H9 (cell line): ENCODE measurements at regions not wholly inside any gene's neighbourhood (a gene's known extent, or its start where the extent isn't known, plus 50 kb on each side); places are given as distances from the start of the nearest gene placed in this dataset.

Experiments used
- DNase-seq: peaks from one replicate; pipeline ENCODE4 v3.0.0-alpha.2; 2017
- H2AFZ ChIP-seq: one replicate; pipeline ENCODE4 v1.6.1; 2013; ENCODE audit warnings: mild to moderate bottlenecking, low read length, control low read depth, moderate library complexity
- H2AK5ac ChIP-seq: 2 replicates; pipeline ENCODE4 v1.6.1; 2013; ENCODE audit warnings: low read length, control low read depth, mixed read lengths; ENCODE audit not compliant: insufficient read length
- H2BK120ac ChIP-seq: one replicate; pipeline ENCODE4 v1.6.1; 2013; ENCODE audit warnings: low read depth, mild to moderate bottlenecking, low read length, control low read depth, inconsistent platforms; ENCODE audit not compliant: poor library complexity, severe bottlenecking
- H2BK12ac ChIP-seq: 2 replicates; pipeline ENCODE4 v1.6.1; 2013; ENCODE audit warnings: low read length, control low read depth, mixed read lengths, low read depth; ENCODE audit not compliant: insufficient read length
- H2BK15ac ChIP-seq: 2 replicates; pipeline ENCODE4 v1.6.1; 2013; ENCODE audit warnings: low read depth, low read length, control low read depth
- H2BK20ac ChIP-seq: one replicate; pipeline ENCODE4 v1.6.1; 2013; ENCODE audit warnings: low read depth, mild to moderate bottlenecking, low read length, control low read depth, inconsistent platforms; ENCODE audit not compliant: poor library complexity, severe bottlenecking
- H2BK5ac ChIP-seq: 2 replicates; pipeline ENCODE4 v1.6.1; 2013; ENCODE audit warnings: low read length, control low read depth, mixed read lengths; ENCODE audit not compliant: insufficient read length
- H3K14ac ChIP-seq: 2 replicates; pipeline ENCODE4 v1.6.1; 2013; ENCODE audit warnings: low read length, control low read depth; ENCODE audit not compliant: insufficient read depth
- H3K18ac ChIP-seq: 2 replicates; pipeline ENCODE4 v1.6.1; 2013; ENCODE audit warnings: low read depth, mild to moderate bottlenecking, mixed read lengths, low read length, control low read depth; ENCODE audit not compliant: insufficient read length
- H3K23ac ChIP-seq: 2 replicates; pipeline ENCODE4 v1.6.1; 2013; ENCODE audit warnings: low read length, control low read depth, mixed read lengths, low read depth; ENCODE audit not compliant: insufficient read length
- H3K23me2 ChIP-seq: 2 replicates; pipeline ENCODE4 v1.6.1; 2013; ENCODE audit warnings: low read depth, mild to moderate bottlenecking, mixed read lengths, low read length, control low read depth; ENCODE audit not compliant: insufficient read length, poor library complexity, severe bottlenecking
- H3K27ac ChIP-seq: 2 replicates; pipeline ENCODE4 v1.5.1; 2013; ENCODE audit warnings: low read length, control low read depth, mixed read lengths, low read depth; ENCODE audit not compliant: insufficient read length
- H3K27me3 ChIP-seq: 2 replicates; pipeline ENCODE4 v1.6.1; 2013; ENCODE audit warnings: low read length, control low read depth, inconsistent platforms; ENCODE audit not compliant: insufficient read depth
- H3K4ac ChIP-seq: 2 replicates; pipeline ENCODE4 v1.6.1; 2013; ENCODE audit warnings: low read depth, mild to moderate bottlenecking, control low read depth, inconsistent platforms, low read length, moderate library complexity
- H3K4me1 ChIP-seq: 2 replicates; pipeline ENCODE4 v1.6.1; 2013; ENCODE audit warnings: low read length, control low read depth, inconsistent platforms; ENCODE audit not compliant: insufficient read depth
- H3K4me2 ChIP-seq: 2 replicates; pipeline ENCODE4 v1.6.1; 2013; ENCODE audit warnings: low read length, control low read depth, mixed read lengths; ENCODE audit not compliant: insufficient read length, insufficient read depth
- H3K56ac ChIP-seq: 2 replicates; pipeline ENCODE4 v1.6.1; 2013; ENCODE audit warnings: low read depth, mild to moderate bottlenecking, mixed read lengths, low read length, control low read depth; ENCODE audit not compliant: insufficient read length
- H3K79me1 ChIP-seq: 2 replicates; pipeline ENCODE4 v1.6.1; 2013; ENCODE audit warnings: low read depth, mild to moderate bottlenecking, moderate library complexity, low read length, control low read depth, inconsistent platforms; ENCODE audit not compliant: insufficient read depth, poor library complexity, severe bottlenecking
- H3K79me2 ChIP-seq: 2 replicates; pipeline ENCODE4 v1.6.1; 2013; ENCODE audit warnings: low read length, control low read depth, inconsistent platforms; ENCODE audit not compliant: insufficient read depth
- H3K9ac ChIP-seq: 2 replicates; pipeline ENCODE4 v1.6.1; 2013; ENCODE audit warnings: low read length, control low read depth, mixed read lengths; ENCODE audit not compliant: insufficient read length; ENCODE audit errors: extremely low read depth
- H3K9me3 ChIP-seq: one replicate; pipeline ENCODE4 v1.6.1; 2013; ENCODE audit warnings: low read depth, low read length, inconsistent platforms; ENCODE audit not compliant: control insufficient read depth
- H3T11ph ChIP-seq: one replicate; pipeline ENCODE4 v1.6.1; 2013; ENCODE audit warnings: mild to moderate bottlenecking, low read length, control low read depth, inconsistent platforms
- H4K20me1 ChIP-seq: one replicate; pipeline ENCODE4 v1.6.1; 2013; ENCODE audit not compliant: control insufficient read depth, insufficient read length, insufficient read depth
- H4K5ac ChIP-seq: 2 replicates; pipeline ENCODE4 v1.6.1; 2013; ENCODE audit warnings: low read depth, mild to moderate bottlenecking, mixed read lengths, low read length, control low read depth; ENCODE audit not compliant: insufficient read length
- H4K8ac ChIP-seq: replicated peaks from 2 replicates; pipeline ENCODE4 v1.6.1; 2013; ENCODE audit warnings: low read length, control low read depth, mixed read lengths, low read depth; ENCODE audit not compliant: insufficient read length
- H4K91ac ChIP-seq: 2 replicates; pipeline ENCODE4 v1.6.1; 2013; ENCODE audit warnings: low read depth, mild to moderate bottlenecking, moderate library complexity, mixed read lengths, low read length, control low read depth; ENCODE audit not compliant: insufficient read length
- H3K27ac Mint-ChIP-seq, 3 experiments: 2 replicates in 2 of 3; 3 replicates in 1 of 3; pipeline ENCODE4 v1.8.0; 2020 to 2021; ENCODE audit warnings: mixed read lengths in 3 of 3, mild to moderate bottlenecking in 1 of 3, moderate library complexity in 1 of 3
- H3K27me3 Mint-ChIP-seq: 2 replicates; pipeline ENCODE4 v1.8.0; 2021; ENCODE audit warnings: low read depth, mild to moderate bottlenecking, moderate library complexity, mixed read lengths
- H3K36me3 Mint-ChIP-seq, 3 experiments: 2 replicates in 2 of 3; 3 replicates in 1 of 3; pipeline ENCODE4 v1.8.0; 2020 to 2021; ENCODE audit warnings: low read depth in 3 of 3, mixed read lengths in 3 of 3; ENCODE audit not compliant: insufficient read depth in 1 of 3
- H3K4me1 Mint-ChIP-seq, 2 experiments: 2 replicates each; pipeline ENCODE4 v1.8.0; 2020; ENCODE audit warnings: mixed read lengths in 2 of 2
- H3K4me3 Mint-ChIP-seq, 2 experiments: 2 replicates in 1 of 2; 3 replicates in 1 of 2; pipeline ENCODE4 v1.8.0; 2020 to 2021; ENCODE audit warnings: mild to moderate bottlenecking in 2 of 2, mixed read lengths in 2 of 2, moderate library complexity in 1 of 2
- H3K9me3 Mint-ChIP-seq, 2 experiments: 2 replicates in 1 of 2; 3 replicates in 1 of 2; pipeline ENCODE4 v1.8.0; 2020; ENCODE audit warnings: mild to moderate bottlenecking in 2 of 2, mixed read lengths in 2 of 2, moderate library complexity in 1 of 2
- CTCF ChIP-seq: fragments of 200-600 bp; sonication (generic); conservative IDR thresholded peaks from 3 replicates; pipeline ENCODE4 v1.8.0; 2021; ENCODE audit warnings: antibody characterized with exemption, mild to moderate bottlenecking
- WGBS: extraction: QIAGEN DNeasy Blood & Tissue Kit; methylation state at CpG from one replicate; pipeline ENCODE4 v1.1.7; 2013; ENCODE audit warnings: missing lambda C conversion rate, low lambda C conversion rate, mixed read lengths; ENCODE audit not compliant: insufficient read length; ENCODE audit errors: extremely low coverage; 5-methylcytosine and 5-hydroxymethylcytosine counted together

DNA sequence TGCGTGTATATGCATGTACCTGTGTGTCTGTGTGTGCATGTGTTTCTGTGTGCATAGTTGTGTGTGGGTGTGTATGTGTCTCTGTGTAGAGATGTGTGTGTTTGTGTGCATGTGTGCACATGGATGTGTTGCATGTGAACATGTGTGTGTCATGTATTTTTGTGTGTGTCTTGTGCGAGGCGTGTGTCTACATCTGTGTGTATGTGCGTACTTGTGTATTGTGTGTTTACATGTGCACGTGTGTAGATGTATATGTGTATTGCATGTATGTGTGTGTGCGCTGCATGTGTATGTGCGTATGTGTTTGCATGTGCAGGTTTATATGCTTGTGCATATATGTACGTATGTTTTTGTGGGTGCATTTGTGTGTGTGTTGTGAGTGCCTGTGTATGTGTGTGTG is 735.2 kb downstream of the GALR1 start:
- Histone ChIP-seq H2BK12ac (no peak overlapping the region), H3T11ph (no peak overlapping the region), H3K79me1 (no peaks in the 10 kb centered on the region), H3K23me2 (no peaks in the 10 kb centered on the region), H3K23ac (no peak overlapping the region), H3K4ac (no peak overlapping the region), H3K4me1 (no peaks in the 10 kb centered on the region), H3K79me2 (no peaks in the 10 kb centered on the region), H3K27ac (no peak overlapping the region), H4K5ac (no peak overlapping the region), H3K4me2 (no peak overlapping the region), H3K18ac (no peak overlapping the region), H2BK120ac (no peak overlapping the region), H2BK20ac (no peak overlapping the region), H2AFZ (no peak overlapping the region), H4K91ac (no peak overlapping the region), H3K9me3 (no peaks in the 10 kb centered on the region), H3K14ac (no peak overlapping the region), H3K27me3 (no peaks in the 10 kb centered on the region), H4K8ac (no peak overlapping the region), H2BK5ac (no peak overlapping the region), H3K56ac (no peak overlapping the region), H4K20me1 (no peaks in the 10 kb centered on the region), H2BK15ac (no peak overlapping the region), H2AK5ac (no peak overlapping the region), H3K9ac (no peak overlapping the region)
- Mint-ChIP-seq H3K9me3 (no peaks in the 10 kb centered on the region; a peak in 1 of 5 replicates), H3K4me3 (no peak overlapping the region), H3K27me3 (no peaks in the 10 kb centered on the region), H3K27ac (no peak overlapping the region), H3K36me3 (peaks cover 0 to 2% (median 0%) of the 10 kb centered on the region in 3 experiments; a peak in 1 of 7 replicates), H3K4me1 (peaks cover 0 to 4% of the 10 kb centered on the region in 2 experiments; a peak in 3 of 4 replicates)
- DNase-seq: no peak
- TF ChIP-seq CTCF: no peak
- no CpG with 5 or more reads among the region's 8 CpGs for WGBS
